ENCODE measurements at regions not wholly inside any gene's neighbourhood (a gene's known extent, or its start where the extent isn't known, plus 50 kb on each side); places are given as distances from the start of the nearest gene placed in this dataset.

DNA sequence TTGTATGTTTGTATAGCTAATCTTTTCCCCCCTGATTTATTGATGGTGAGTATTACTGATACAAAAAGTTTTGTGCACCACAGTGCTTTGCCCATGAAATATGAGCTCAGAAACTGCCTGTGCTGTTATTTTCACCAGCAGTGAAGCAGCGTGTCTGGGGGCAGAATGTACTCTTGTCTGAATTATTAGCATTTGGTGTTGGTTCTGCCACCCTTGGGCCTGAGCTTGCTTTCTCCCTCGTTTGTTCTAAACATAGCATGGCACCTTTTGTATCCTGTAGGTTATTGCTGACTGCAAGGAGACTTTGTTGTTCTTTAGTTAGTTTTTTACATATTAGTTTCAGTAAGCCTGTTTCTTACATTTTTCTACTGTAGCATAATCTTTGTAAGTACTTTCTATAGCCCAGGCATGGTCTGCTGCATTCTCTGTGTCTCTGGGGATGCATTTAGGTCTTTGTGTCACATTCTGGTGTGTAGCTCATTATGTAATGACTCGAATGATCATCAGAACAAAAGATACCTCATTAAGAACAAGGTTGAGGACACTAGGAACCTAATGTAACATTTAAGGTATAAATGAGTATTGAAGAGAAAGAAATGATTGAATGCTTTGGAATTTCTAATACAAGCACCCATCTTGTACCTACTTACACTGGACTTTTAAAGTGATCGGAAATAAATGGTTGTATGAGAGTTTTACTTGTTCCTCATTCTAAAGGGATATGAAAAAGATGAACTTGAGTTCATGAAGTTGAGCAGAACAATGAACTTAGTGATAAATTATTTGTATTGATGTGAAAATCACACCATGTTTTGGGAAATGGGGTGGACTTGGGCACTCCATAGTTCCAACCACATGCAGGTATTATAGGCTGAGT lies 50.3 kb upstream of the GPI start:
- CTCF ChIA-PET (ENCODE audit: partially characterized antibody) = interaction anchor here (0.9 kb wide), 1 partner anchor 75 kb away, joined by 4 read pairs; no protein-coding TSS in a partner anchor
- H4K91ac ChIP-seq (replicated peaks; ENCODE audit: insufficient read length, low read length) = no peak overlapping the region
- H3K79me2 ChIP-seq (ENCODE audit: control insufficient read depth in 1 of 2, insufficient read depth in 2 of 2, low read length in 2 of 2) = peaks cover 0 to 2% of the 10 kb centered on the region in 2 experiments; a peak in 1 of 4 replicates
- H2AFZ ChIP-seq (ENCODE audit: low read length) = no peak overlapping the region
- H2BK15ac ChIP-seq (ENCODE audit: low read length) = no peak overlapping the region
- no peak overlapping the region for H3K18ac ChIP-seq (ENCODE audit: extremely low read depth, low read length)
- FAIRE-seq (no peak), DNase-seq (ENCODE audit: low read depth in 1 of 2, low spot score in 2 of 2) (no peak)
- H3K23ac ChIP-seq (ENCODE audit: insufficient read length) = no peak overlapping the region
- no peak overlapping the region for H4K8ac ChIP-seq (ENCODE audit: extremely low read depth, insufficient read depth, low read length)
- H2BK12ac ChIP-seq (ENCODE audit: low read depth, low read length) = no peak overlapping the region
- H2BK120ac ChIP-seq (replicated peaks; ENCODE audit: low read depth, low read length) = no peak overlapping the region
- 86% methylated on average over 4 of the region's 4 CpGs; no CpG with 5 or more reads in 1 of the 2 experiments for WGBS, 2 experiments (ENCODE audit: extremely low coverage in 1 of 2, insufficient coverage in 1 of 2, insufficient read length in 1 of 2, insufficient replicate concordance in 2 of 2, low coverage in 1 of 2, low lambda C conversion rate in 2 of 2, missing lambda C conversion rate in 1 of 2)
- H3K79me1 ChIP-seq (ENCODE audit: low read depth, low read length) = peaks cover 2% of the 10 kb centered on the region; the same call in 1 of the 2 replicates
- H3K27ac ChIP-seq (ENCODE audit: low read depth, low read length) = no peak overlapping the region
- H3K23me2 ChIP-seq (ENCODE audit: low read depth, low read length) = no peaks in the 10 kb centered on the region
- peaks cover 0 to 2% of the 10 kb centered on the region in 2 experiments for H4K20me1 ChIP-seq (replicated peaks in 1 of 2; ENCODE audit: control insufficient read depth in 1 of 2, insufficient read depth in 2 of 2, low read length in 2 of 2)
- peaks cover 0 to 2% (median 0%) of the 10 kb centered on the region in 4 experiments; a peak in 1 of 7 replicates for H3K27me3 ChIP-seq (replicated peaks in 1 of 4; ENCODE audit: control insufficient read depth in 3 of 4, extremely low read depth in 1 of 4, insufficient read depth in 3 of 4, low read length in 3 of 4)
- H4K5ac ChIP-seq (ENCODE audit: insufficient read length, low read depth, low read length) = no peak overlapping the region
- no peaks in the 10 kb centered on the region for H3K36me3 ChIP-seq (ENCODE audit: control insufficient read depth in 2 of 4, insufficient read depth in 4 of 4, low read length in 3 of 4)
- no peak overlapping the region for H3K4ac ChIP-seq (replicated peaks; ENCODE audit: insufficient read length, low read depth, low read length)
- H3K9me3 ChIP-seq (ENCODE audit: insufficient read depth in 2 of 2, low read depth in 1 of 2, low read length in 1 of 2) = no peaks in the 10 kb centered on the region
- no peak overlapping the region for H3K4me3 ChIP-seq (ENCODE audit: extremely low read depth in 1 of 4, insufficient read depth in 2 of 4, low read depth in 3 of 4, low read length in 4 of 4)
- H2BK20ac ChIP-seq (ENCODE audit: low read length) = no peak overlapping the region
- H3K4me2 ChIP-seq (ENCODE audit: insufficient read depth in 1 of 2, low read depth in 2 of 2, low read length in 2 of 2) = no peak overlapping the region
- POLR2A ChIA-PET (ENCODE audit: partially characterized antibody) = interaction anchor here (0.6 to 1.2 kb wide), 3 partner anchors 14 to 142 kb away, joined by 3 to 4 read pairs (median 3); partner anchors contain the start of gene LSM14A
- no peak overlapping the region for H2BK5ac ChIP-seq (ENCODE audit: low read depth, low read length)
- no peak overlapping the region for H3K9ac ChIP-seq (replicated peaks in 1 of 4; ENCODE audit: extremely low read depth in 1 of 4, low read depth in 3 of 4, low read length in 3 of 4)
- peaks cover 0 to 10% (median 2%) of the 10 kb centered on the region in 4 experiments; a peak in 4 of 7 replicates for H3K4me1 ChIP-seq (replicated peaks in 1 of 4; ENCODE audit: control insufficient read depth in 3 of 4, insufficient read depth in 4 of 4, low read length in 3 of 4)
- H2AK5ac ChIP-seq (ENCODE audit: low read depth, low read length) = no peak overlapping the region
- H3K56ac ChIP-seq (replicated peaks; ENCODE audit: insufficient read length, low read depth, low read length) = no peak overlapping the region
- H3K14ac ChIP-seq (ENCODE audit: insufficient read length) = no peak overlapping the region
- no peak for TF ChIP-seq JUN (IDR thresholded peaks at IDR 0.05; ENCODE audit: low read depth, low read length)
- no peak for TF ChIP-seq POLR2A (IDR thresholded peaks at IDR 0.05; ENCODE audit: control extremely low read depth in 1 of 2, low read depth in 2 of 2, low read length in 2 of 2)
- TF ChIP-seq RBBP5 (IDR thresholded peaks at IDR 0.05; ENCODE audit: borderline replicate concordance, low read depth, low read length) = no peak
- TF ChIP-seq EGR1 (IDR thresholded peaks at IDR 0.05; ENCODE audit: borderline replicate concordance, low read depth, low read length) = no peak
- TF ChIP-seq BCL11A (IDR thresholded peaks at IDR 0.05; ENCODE audit: low read depth in 2 of 2, low read length in 2 of 2) = no peak
- no peak for TF ChIP-seq CTBP2 (IDR thresholded peaks at IDR 0.05; ENCODE audit: borderline replicate concordance, insufficient read depth, insufficient read length, low read length)
- TF ChIP-seq EZH2 (IDR thresholded peaks at IDR 0.05; ENCODE audit: low read depth, low read length, severe bottlenecking) = no peak
- TF ChIP-seq PHF8 (conservative IDR thresholded peaks at IDR 0.05; ENCODE audit: low read depth, low read length) = no peak
- TF ChIP-seq SAP30 (IDR thresholded peaks at IDR 0.05; ENCODE audit: insufficient read depth, insufficient replicate concordance, low read length) = no peak
- TF ChIP-seq, protein P1, sequence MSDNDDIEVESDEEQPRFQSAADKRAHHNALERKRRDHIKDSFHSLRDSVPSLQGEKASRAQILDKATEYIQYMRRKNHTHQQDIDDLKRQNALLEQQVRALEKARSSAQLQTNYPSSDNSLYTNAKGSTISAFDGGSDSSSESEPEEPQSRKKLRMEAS (IDR thresholded peaks at IDR 0.05) = no peak
- TF ChIP-seq BACH1 (IDR thresholded peaks at IDR 0.05; ENCODE audit: low read length) = no peak
